Osteoblast (primary cell): ENCODE measurements at regions not wholly inside any gene's neighbourhood (a gene's known extent, or its start where the extent isn't known, plus 50 kb on each side); places are given as distances from the start of the nearest gene placed in this dataset.

ENCODE experiments used
- DNase-seq: peaks from one replicate; pipeline ENCODE4 v3.0.0; 2011; ENCODE audit warnings: low spot score, mixed read lengths; ENCODE audit not compliant: insufficient read length; ENCODE audit errors: missing footprints
- H2AFZ ChIP-seq: 2 replicates; pipeline ENCODE4 v1.6.0; 2011; ENCODE audit warnings: mild to moderate bottlenecking, low read length
- H3K27ac ChIP-seq: 2 replicates; pipeline ENCODE4 v1.5.1; 2011; ENCODE audit warnings: mild to moderate bottlenecking, low read depth, low read length, moderate library complexity
- H3K27me3 ChIP-seq: 2 replicates; pipeline ENCODE4 v1.6.0; 2012; ENCODE audit warnings: mild to moderate bottlenecking, control low read depth, inconsistent platforms, low read length, moderate library complexity; ENCODE audit not compliant: insufficient read depth
- H3K36me3 ChIP-seq: 2 replicates; pipeline ENCODE4 v1.5.1; 2011; ENCODE audit warnings: mild to moderate bottlenecking, low read length, control low read depth, moderate library complexity; ENCODE audit not compliant: insufficient read depth
- H3K4me1 ChIP-seq: 2 replicates; pipeline ENCODE4 v1.5.1; 2011; ENCODE audit warnings: mild to moderate bottlenecking, low read length, control low read depth, moderate library complexity; ENCODE audit not compliant: insufficient read depth
- H3K4me2 ChIP-seq: 2 replicates; pipeline ENCODE4 v1.6.0; 2011; ENCODE audit warnings: mild to moderate bottlenecking, low read length; ENCODE audit not compliant: insufficient read depth
- H3K4me3 ChIP-seq: fragments of 200-600 bp; sonication (generic); 3 replicates; pipeline ENCODE4 v1.5.1; 2012; ENCODE audit warnings: mild to moderate bottlenecking, low read length, inconsistent platforms; ENCODE audit not compliant: insufficient read depth
- H3K79me2 ChIP-seq: 2 replicates; pipeline ENCODE4 v1.6.0; 2012; ENCODE audit warnings: mild to moderate bottlenecking, low read length, control low read depth, inconsistent platforms; ENCODE audit not compliant: insufficient read depth
- H3K9me3 ChIP-seq: 2 replicates; pipeline ENCODE4 v1.5.1; 2011; ENCODE audit warnings: low read depth, low read length, control low read depth
- H4K20me1 ChIP-seq: 2 replicates; pipeline ENCODE4 v1.6.0; 2012; ENCODE audit warnings: mild to moderate bottlenecking, low read length, control low read depth; ENCODE audit not compliant: insufficient read depth
- CTCF ChIP-seq: IDR thresholded peaks from 2 replicates; pipeline ENCODE4 v1.5.1; 2011; ENCODE audit warnings: mild to moderate bottlenecking, low read depth, low read length, moderate library complexity; ENCODE audit errors: extremely low read depth

- H3K27ac ChIP-seq = no peak overlapping the region
- no peak for DNase-seq
- H3K4me2 ChIP-seq = no peak overlapping the region
- H3K4me1 ChIP-seq = no peaks in the 10 kb centered on the region
- no peaks in the 10 kb centered on the region for H3K9me3 ChIP-seq
- H3K4me3 ChIP-seq = no peak overlapping the region
- no peaks in the 10 kb centered on the region for H3K36me3 ChIP-seq
- no peaks in the 10 kb centered on the region for H3K79me2 ChIP-seq
- H4K20me1 ChIP-seq = no peaks in the 10 kb centered on the region
- H2AFZ ChIP-seq = no peak overlapping the region
- TF ChIP-seq CTCF = peak; percentile 69
- no peaks in the 10 kb centered on the region for H3K27me3 ChIP-seq
Measured at GRCh38 chr2:136378712-136379595, 261.0 kb upstream of the CXCR4 start.

- no peak for DNase-seq
- H3K4me2 ChIP-seq = no peak overlapping the region
- no peaks in the 10 kb centered on the region for H4K20me1 ChIP-seq
- H3K27ac ChIP-seq = no peak overlapping the region
- no peak overlapping the region for H2AFZ ChIP-seq
- H3K4me1 ChIP-seq = no peaks in the 10 kb centered on the region
- H3K9me3 ChIP-seq = no peaks in the 10 kb centered on the region
- H3K36me3 ChIP-seq = no peaks in the 10 kb centered on the region
- no peaks in the 10 kb centered on the region for H3K27me3 ChIP-seq
- TF ChIP-seq CTCF = no peak
- no peak overlapping the region for H3K4me3 ChIP-seq
- H3K79me2 ChIP-seq = no peaks in the 10 kb centered on the region
Measured at GRCh38 chr2:136377423-136378382, 259.8 kb upstream of the CXCR4 start.

GRCh38 chr2:136376798-136377211, 258.9 kb upstream of the CXCR4 start:
- Histone ChIP-seq H3K79me2 (no peaks in the 10 kb centered on the region), H4K20me1 (no peaks in the 10 kb centered on the region), H3K4me3 (no peak overlapping the region), H3K9me3 (no peaks in the 10 kb centered on the region), H3K4me1 (no peaks in the 10 kb centered on the region), H3K36me3 (no peaks in the 10 kb centered on the region), H2AFZ (peak overlapping the region; percentile 54), H3K27me3 (no peaks in the 10 kb centered on the region), H3K4me2 (no peak overlapping the region), H3K27ac (no peak overlapping the region)
- no peak for TF ChIP-seq CTCF
- DNase-seq = no peak

GRCh38 chr2:136376211-136376610, 258.3 kb upstream of the CXCR4 start:
- Histone ChIP-seq H3K79me2 (no peaks in the 10 kb centered on the region), H4K20me1 (no peaks in the 10 kb centered on the region), H3K4me1 (no peaks in the 10 kb centered on the region), H3K27me3 (no peaks in the 10 kb centered on the region), H3K4me3 (no peak overlapping the region), H3K27ac (no peak overlapping the region), H3K36me3 (no peaks in the 10 kb centered on the region), H3K9me3 (no peaks in the 10 kb centered on the region), H2AFZ (peak overlapping the region; percentile 72), H3K4me2 (no peak overlapping the region)
- no peak for TF ChIP-seq CTCF
- no peak for DNase-seq
